Neuronal stem cell (in vitro differentiated cells): ENCODE measurements at regions not wholly inside any gene's neighbourhood (a gene's known extent, or its start where the extent isn't known, plus 50 kb on each side); places are given as distances from the start of the nearest gene placed in this dataset.

Source experiments
- DNase-seq: peaks from one replicate; pipeline ENCODE4 v3.0.0-alpha.2; 2013; ENCODE audit warnings: low spot score
- H2AFZ ChIP-seq: one replicate; pipeline ENCODE4 v1.6.1; 2013; ENCODE audit warnings: mild to moderate bottlenecking, low read length, inconsistent platforms
- H2AK5ac ChIP-seq: 2 replicates; pipeline ENCODE4 v1.6.1; 2013; ENCODE audit warnings: low read depth, mild to moderate bottlenecking, inconsistent platforms, low read length, moderate library complexity, mixed read lengths
- H2BK120ac ChIP-seq: 2 replicates; pipeline ENCODE4 v1.6.1; 2013; ENCODE audit warnings: low read depth, mild to moderate bottlenecking, inconsistent platforms, low read length, moderate library complexity, mixed read lengths
- H2BK12ac ChIP-seq: one replicate; pipeline ENCODE4 v1.6.1; 2013; ENCODE audit warnings: low read length, inconsistent platforms
- H2BK15ac ChIP-seq: 2 replicates; pipeline ENCODE4 v1.6.1; 2013; ENCODE audit warnings: mild to moderate bottlenecking, low read length, inconsistent platforms, mixed read lengths
- H2BK5ac ChIP-seq: one replicate; pipeline ENCODE4 v1.6.1; 2013; ENCODE audit warnings: inconsistent platforms, mild to moderate bottlenecking, low read length, moderate library complexity
- H3K14ac ChIP-seq: one replicate; pipeline ENCODE4 v1.6.1; 2013; ENCODE audit warnings: low read length, inconsistent platforms
- H3K18ac ChIP-seq: 2 replicates; pipeline ENCODE4 v1.6.1; 2013; ENCODE audit warnings: low read length, inconsistent platforms
- H3K23ac ChIP-seq: 2 replicates; pipeline ENCODE4 v1.6.1; 2013; ENCODE audit warnings: low read depth, mild to moderate bottlenecking, mixed read lengths, low read length, inconsistent platforms; ENCODE audit not compliant: poor library complexity
- H3K27ac ChIP-seq: replicated peaks from 3 replicates; pipeline ENCODE4 v1.5.1; 2013; ENCODE audit warnings: low read length, inconsistent platforms
- H3K27me3 ChIP-seq, 3 experiments: 2 replicates each; pipeline ENCODE4 v1.6.1; 2013; ENCODE audit warnings: low read length in 3 of 3, mild to moderate bottlenecking in 2 of 3, inconsistent platforms in 1 of 3, low read depth in 1 of 3, mixed read lengths in 1 of 3, moderate library complexity in 1 of 3; ENCODE audit not compliant: control insufficient read depth in 3 of 3, insufficient read depth in 3 of 3
- H3K36me3 ChIP-seq, 2 donors: replicated peaks in 1 of 2; 2 replicates each; pipeline ENCODE4 v1.6.1; 2013; ENCODE audit warnings: low read length in 2 of 2; ENCODE audit not compliant: control insufficient read depth in 2 of 2, insufficient read depth in 2 of 2
- H3K4ac ChIP-seq: 2 replicates; pipeline ENCODE4 v1.6.1; 2013; ENCODE audit warnings: inconsistent platforms, mild to moderate bottlenecking, low read length, moderate library complexity
- H3K4me1 ChIP-seq, 2 donors: 1 replicate in 1 of 2; 2 replicates in 1 of 2; pipeline ENCODE4 v1.6.1; 2013; ENCODE audit warnings: low read length in 2 of 2, low read depth in 1 of 2; ENCODE audit not compliant: control insufficient read depth in 2 of 2, insufficient read depth in 1 of 2
- H3K4me2 ChIP-seq: one replicate; pipeline ENCODE4 v1.6.1; 2013; ENCODE audit warnings: mild to moderate bottlenecking, low read length, inconsistent platforms; ENCODE audit not compliant: insufficient read depth, poor library complexity, severe bottlenecking
- H3K4me3 ChIP-seq, 2 donors: 2 replicates each; pipeline ENCODE4 v1.5.1; 2013; ENCODE audit warnings: low read length in 2 of 2, mild to moderate bottlenecking in 2 of 2, inconsistent platforms in 1 of 2, moderate library complexity in 1 of 2
- H3K79me1 ChIP-seq: one replicate; pipeline ENCODE4 v1.6.1; 2013; ENCODE audit warnings: low read depth, mild to moderate bottlenecking, inconsistent platforms, low read length, moderate library complexity
- H3K9ac ChIP-seq: one replicate; pipeline ENCODE4 v1.6.1; 2013; ENCODE audit warnings: mild to moderate bottlenecking, low read depth, low read length, inconsistent platforms; ENCODE audit not compliant: poor library complexity
- H3K9me3 ChIP-seq, 2 donors: replicated peaks in 1 of 2; 2 replicates each; pipeline versions ENCODE3 to v1.6.1; 2013; ENCODE audit warnings: low read length in 2 of 2, mild to moderate bottlenecking in 2 of 2, inconsistent platforms in 1 of 2, low read depth in 1 of 2, mixed read lengths in 1 of 2, moderate library complexity in 1 of 2; ENCODE audit not compliant: control insufficient read depth in 2 of 2, insufficient read depth in 1 of 2
- H4K8ac ChIP-seq: one replicate; pipeline ENCODE4 v1.6.1; 2013; ENCODE audit warnings: low read depth, mild to moderate bottlenecking, inconsistent platforms, low read length, moderate library complexity
- H4K91ac ChIP-seq: one replicate; pipeline ENCODE4 v1.6.1; 2013; ENCODE audit warnings: low read length, low read depth, mild to moderate bottlenecking, inconsistent platforms; ENCODE audit not compliant: poor library complexity
- WGBS, 2 donors: extraction: QIAGEN DNeasy Blood & Tissue Kit; methylation state at CpG; one replicate each; pipeline ENCODE4 v1.1.7; 2013; ENCODE audit warnings: missing lambda C conversion rate in 2 of 2, mixed read lengths in 1 of 2; ENCODE audit not compliant: insufficient read length in 2 of 2, insufficient replicate concordance in 1 of 2; ENCODE audit errors: extremely low coverage in 2 of 2; 5-methylcytosine and 5-hydroxymethylcytosine counted together

DNA sequence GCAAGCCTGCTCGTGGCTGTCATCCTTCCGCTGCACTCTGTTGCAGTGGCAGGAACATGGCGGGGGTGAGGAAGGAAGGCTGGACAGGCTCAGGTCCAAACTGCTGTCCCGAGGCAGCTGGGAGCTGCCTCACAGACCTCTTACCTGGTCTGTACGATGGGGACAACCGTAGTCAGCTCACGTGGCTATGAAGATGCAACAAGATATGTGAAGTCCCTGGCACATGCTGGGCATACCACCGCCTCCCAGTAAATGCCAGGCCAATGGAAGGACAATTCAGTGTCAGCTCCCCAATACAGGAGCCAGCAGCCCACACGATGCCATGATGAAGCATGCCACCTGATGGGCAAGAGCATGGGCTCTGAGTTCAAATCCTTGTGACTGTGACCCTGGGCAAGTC, 344.4 kb downstream of the CYRIA start:
- no peak overlapping the region for H3K9ac ChIP-seq
- no peak overlapping the region for H3K14ac ChIP-seq
- no peak overlapping the region for H3K18ac ChIP-seq
- H2BK5ac ChIP-seq, result no peak overlapping the region
- no peak overlapping the region for H3K4me2 ChIP-seq
- no peak overlapping the region for H2AK5ac ChIP-seq
- no peak overlapping the region for H3K4ac ChIP-seq
- DNase-seq, result no peak
- no peaks in the 10 kb centered on the region for H3K27me3 ChIP-seq
- no peak overlapping the region for H2BK12ac ChIP-seq
- H3K4me1 ChIP-seq, result peaks cover 39 to 43% of the 10 kb centered on the region in 2 donors
- no CpG with 5 or more reads among the region's 9 CpGs for WGBS, 2 donors
- H3K27ac ChIP-seq, result no peak overlapping the region
- no peak overlapping the region for H4K91ac ChIP-seq
- H3K23ac ChIP-seq, result no peak overlapping the region
- no peak overlapping the region for H4K8ac ChIP-seq
- H3K9me3 ChIP-seq, result no peaks in the 10 kb centered on the region
- peak overlapping the region; percentile 18 for H2BK15ac ChIP-seq
- no peaks in the 10 kb centered on the region for H3K36me3 ChIP-seq
- peak overlapping the region; percentile 13 for H2AFZ ChIP-seq
- no peak overlapping the region for H2BK120ac ChIP-seq
- H3K4me3 ChIP-seq, result no peak overlapping the region
- H3K79me1 ChIP-seq, result no peaks in the 10 kb centered on the region

GRCh38 chr2:16320716-16321115, 344.9 kb downstream of the CYRIA start:
- Histone ChIP-seq H3K9ac (no peak overlapping the region), H3K4me1 (peaks cover 37 to 38% of the 10 kb centered on the region in 2 donors), H3K36me3 (no peaks in the 10 kb centered on the region), H3K79me1 (no peaks in the 10 kb centered on the region), H4K91ac (no peak overlapping the region), H3K27ac (no peak overlapping the region), H2AFZ (peak overlapping the region; percentile 13), H3K27me3 (no peaks in the 10 kb centered on the region), H3K4ac (no peak overlapping the region), H2AK5ac (no peak overlapping the region), H2BK5ac (no peak overlapping the region), H3K4me2 (no peak overlapping the region), H3K4me3 (no peak overlapping the region), H3K9me3 (no peaks in the 10 kb centered on the region), H3K14ac (no peak overlapping the region), H2BK12ac (no peak overlapping the region), H2BK120ac (no peak overlapping the region), H4K8ac (no peak overlapping the region), H3K23ac (no peak overlapping the region), H2BK15ac (no peak overlapping the region), H3K18ac (no peak overlapping the region)
- peak; percentile 53 for DNase-seq
- no CpG with 5 or more reads among the region's 11 CpGs for WGBS, 2 donors

- no peak for DNase-seq
- no peaks in the 10 kb centered on the region for H3K36me3 ChIP-seq
- H3K79me1 ChIP-seq, result no peaks in the 10 kb centered on the region
- H2AK5ac ChIP-seq, result no peak overlapping the region
- no peak overlapping the region for H2BK5ac ChIP-seq
- no peak overlapping the region for H3K27ac ChIP-seq
- H3K4me2 ChIP-seq, result no peak overlapping the region
- H3K9ac ChIP-seq, result no peak overlapping the region
- no peak overlapping the region for H2BK15ac ChIP-seq
- H2BK12ac ChIP-seq, result no peak overlapping the region
- H2BK120ac ChIP-seq, result no peak overlapping the region
- H4K91ac ChIP-seq, result no peak overlapping the region
- no peak overlapping the region for H2AFZ ChIP-seq
- no peak overlapping the region for H3K23ac ChIP-seq
- no peak overlapping the region for H3K4me3 ChIP-seq
- peak overlapping the region; percentile 72 for H3K18ac ChIP-seq
- no peaks in the 10 kb centered on the region for H3K27me3 ChIP-seq
- H3K9me3 ChIP-seq, result no peaks in the 10 kb centered on the region
- no peak overlapping the region for H3K14ac ChIP-seq
- peaks cover 29 to 30% of the 10 kb centered on the region in 2 donors for H3K4me1 ChIP-seq
- no peak overlapping the region for H3K4ac ChIP-seq
- H4K8ac ChIP-seq, result no peak overlapping the region
- WGBS, 2 donors, result no CpG with 5 or more reads among the region's 12 CpGs
Measured at GRCh38 chr2:16319551-16320121, 346.0 kb downstream of the CYRIA start.

DNA sequence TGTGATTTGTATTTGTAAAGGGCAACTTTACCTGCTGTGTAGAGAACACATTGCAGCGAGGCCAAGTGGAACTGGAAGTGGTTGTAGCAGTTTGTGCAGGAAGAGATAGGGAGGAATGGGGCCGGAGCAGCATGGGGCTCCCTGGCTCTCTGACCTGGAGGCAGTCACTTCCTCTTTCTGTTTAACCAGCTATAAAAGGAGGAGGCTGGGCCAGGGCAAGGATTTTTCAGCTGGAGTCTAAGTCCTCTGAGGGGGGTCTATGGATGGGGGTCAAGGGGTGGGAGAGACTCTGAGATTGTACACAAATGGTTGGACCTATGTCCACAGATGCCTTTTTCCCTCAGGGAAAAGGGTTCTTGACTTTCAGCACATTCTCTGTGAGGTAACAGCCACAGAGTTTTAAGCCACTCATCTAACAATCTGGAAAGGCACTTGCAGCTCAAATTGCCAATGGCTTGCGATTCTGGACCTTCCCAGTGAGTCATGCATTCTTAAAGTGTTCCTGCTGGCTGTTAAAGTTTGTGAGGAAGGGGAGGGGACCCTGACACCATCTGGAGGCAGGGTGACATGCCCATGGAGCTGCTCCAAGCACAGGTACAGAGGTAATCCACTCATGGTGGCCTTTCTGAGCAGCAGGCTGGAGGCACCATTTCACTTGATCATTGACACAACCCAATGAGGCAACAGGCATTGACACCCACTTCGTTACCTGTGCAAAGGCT, 347.0 kb downstream of the CYRIA start:
- Histone ChIP-seq H3K36me3 (no peaks in the 10 kb centered on the region), H3K18ac (peak overlapping the region; percentile 63), H4K91ac (no peak overlapping the region), H2BK12ac (peak overlapping the region; percentile 43), H2AK5ac (no peak overlapping the region), H2BK5ac (no peak overlapping the region), H3K79me1 (no peaks in the 10 kb centered on the region), H3K27me3 (no peaks in the 10 kb centered on the region), H3K23ac (no peak overlapping the region), H3K27ac (peak overlapping the region; percentile 3), H3K9me3 (no peaks in the 10 kb centered on the region), H3K14ac (no peak overlapping the region), H3K9ac (no peak overlapping the region), H2BK15ac (no peak overlapping the region), H3K4me3 (no peak overlapping the region), H2BK120ac (no peak overlapping the region), H2AFZ (peak overlapping the region; percentile 69), H3K4me1 (peaks cover 28 to 29% of the 10 kb centered on the region in 2 donors), H3K4ac (no peak overlapping the region), H3K4me2 (no peak overlapping the region), H4K8ac (no peak overlapping the region)
- DNase-seq, result no peak
- WGBS, 2 donors, result no CpG with 5 or more reads among the region's 4 CpGs
